G401 (cell line): ENCODE measurements at regions not wholly inside any gene's neighbourhood (a gene's known extent, or its start where the extent isn't known, plus 50 kb on each side); places are given as distances from the start of the nearest gene placed in this dataset.
"Not testable (repeated sequence)": the region's sequence is repeated elsewhere in the genome, so short reads cannot be mapped to it uniquely, and the experiment has no call there.

Source experiments
- DNase-seq: peaks from one replicate; pipeline ENCODE4 v3.0.0-alpha.2; 2015; ENCODE audit warnings: low spot score
- in situ Hi-C: cut with HindIII; loops from 2 replicates; pipeline ENCODE4 v1.10.0; 2016; ENCODE audit warnings: low sequenced_read_pairs, mixed read lengths

DNA sequence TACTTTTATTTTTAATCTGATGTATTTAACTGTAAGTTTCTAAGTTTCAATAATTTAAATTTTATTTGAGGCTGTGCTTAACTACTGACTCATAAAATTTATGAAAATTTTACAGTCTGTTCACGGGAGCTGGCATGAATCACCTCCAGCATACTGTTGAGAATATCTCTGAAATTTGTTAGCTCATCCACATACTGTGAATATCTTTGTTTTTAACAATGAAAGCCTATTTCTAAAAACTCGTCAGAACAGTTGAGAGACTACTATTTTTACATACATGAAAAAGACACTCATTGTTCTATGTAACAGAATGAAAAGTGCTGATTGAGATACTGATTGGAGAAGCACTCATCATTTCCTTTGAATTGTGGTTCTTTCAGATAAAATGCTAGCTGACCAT lies 749.3 kb downstream of the TENT5A start:
- DNase-seq = no peak

DNA sequence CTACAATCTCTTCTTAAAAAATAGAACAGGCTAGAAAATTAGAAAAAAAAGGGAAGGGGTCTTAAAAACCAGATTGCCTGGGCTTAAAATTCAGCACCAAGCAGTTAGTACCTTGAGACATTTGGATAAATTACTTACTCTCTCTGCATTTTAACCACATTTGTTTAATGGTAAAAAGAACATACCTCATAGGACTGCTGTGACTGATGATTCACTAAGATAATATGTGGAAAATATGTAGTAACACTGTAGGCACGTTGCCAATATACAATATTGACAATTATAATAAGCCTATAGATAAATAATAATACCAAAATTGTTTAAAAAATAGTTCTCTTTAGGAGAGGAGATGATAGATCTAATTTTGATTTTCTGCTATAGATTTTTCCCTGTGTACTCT lies 750.4 kb downstream of the TENT5A start:
- no peak for DNase-seq
- in situ Hi-C loops = no loop called here

More for the DNA sequence above, 749.3 kb downstream of the TENT5A start:
- in situ Hi-C loops = no loop called here

DNA sequence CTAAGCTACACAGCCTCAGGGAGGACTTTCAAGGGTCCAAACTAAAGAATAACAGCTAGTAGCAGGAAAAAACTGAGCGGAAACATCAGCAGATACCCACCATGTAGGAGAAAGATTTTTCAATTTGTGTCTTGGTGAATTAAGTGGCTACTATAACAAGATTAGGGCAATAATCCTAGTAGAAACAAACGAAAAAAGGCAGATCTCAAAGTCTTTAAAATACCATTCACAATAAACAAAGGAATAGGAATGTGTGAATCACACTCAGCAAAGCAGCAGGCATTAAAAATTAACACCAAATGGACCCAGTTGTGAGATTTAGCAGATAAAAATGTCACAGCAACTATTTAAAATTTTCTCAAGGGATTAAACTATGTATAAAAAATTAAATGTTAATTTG lies 761.2 kb downstream of the TENT5A start:
- DNase-seq = no peak
- in situ Hi-C loops = no loop called here

DNA sequence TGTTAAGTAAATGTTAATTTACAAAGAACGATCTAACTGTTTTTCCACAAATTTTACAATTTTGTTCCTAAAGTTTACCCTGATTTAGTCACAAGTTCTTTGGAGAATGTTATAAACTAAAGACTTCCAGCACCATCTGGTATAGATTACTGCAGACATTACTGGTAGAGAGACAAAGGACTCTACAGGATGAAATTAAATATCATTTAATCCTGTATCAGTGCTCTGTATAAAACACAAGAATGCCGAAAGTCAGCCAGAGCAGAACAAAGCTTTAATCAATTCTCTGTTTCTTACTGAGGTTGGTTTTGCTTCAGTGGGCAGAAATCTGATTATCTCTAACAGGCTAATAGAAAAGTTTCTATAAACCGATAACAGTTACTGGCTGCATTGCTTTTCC lies 763.6 kb downstream of the TENT5A start:
- no peak for DNase-seq
- in situ Hi-C loops = no loop called here

DNA sequence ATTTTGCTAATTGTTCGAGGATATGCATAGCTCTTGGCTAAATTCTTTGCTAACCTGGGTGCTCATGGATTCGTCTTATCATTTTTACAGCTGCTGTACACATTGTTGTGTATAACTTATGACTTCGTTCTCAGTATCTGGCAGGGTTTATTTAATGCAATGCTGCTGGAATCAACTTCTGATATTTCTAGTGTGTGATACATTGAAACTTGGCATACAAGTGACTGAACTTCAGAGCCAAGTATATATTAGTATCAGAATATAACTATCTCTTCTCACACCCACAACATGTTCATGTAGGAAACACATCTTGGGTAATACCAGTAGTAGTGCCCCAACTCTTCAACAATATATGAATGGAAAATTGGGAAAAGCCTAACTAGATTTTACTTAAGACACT lies 764.2 kb downstream of the TENT5A start:
- DNase-seq = no peak
- in situ Hi-C loops = no loop called here

DNA sequence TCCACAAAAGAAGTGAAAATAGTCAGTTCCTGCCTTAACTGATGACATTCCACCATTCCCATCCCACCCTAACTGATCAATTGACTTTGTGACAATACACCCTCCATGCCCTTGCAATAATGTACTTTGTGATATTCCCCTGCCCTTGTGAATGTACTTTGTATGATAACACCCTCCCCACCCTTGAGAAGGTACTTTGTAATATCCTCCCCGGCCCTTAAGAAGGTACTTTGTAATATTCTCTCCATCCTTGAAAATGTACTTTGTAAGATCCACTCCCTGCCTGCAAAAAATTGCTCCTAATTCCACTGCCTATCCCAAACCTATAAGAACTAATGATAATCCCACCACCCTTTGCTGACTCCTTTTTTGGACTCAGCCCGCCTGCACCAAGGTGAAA lies 771.3 kb downstream of the TENT5A start:
- in situ Hi-C loops, DNase-seq: not testable (repeated sequence)

DNA sequence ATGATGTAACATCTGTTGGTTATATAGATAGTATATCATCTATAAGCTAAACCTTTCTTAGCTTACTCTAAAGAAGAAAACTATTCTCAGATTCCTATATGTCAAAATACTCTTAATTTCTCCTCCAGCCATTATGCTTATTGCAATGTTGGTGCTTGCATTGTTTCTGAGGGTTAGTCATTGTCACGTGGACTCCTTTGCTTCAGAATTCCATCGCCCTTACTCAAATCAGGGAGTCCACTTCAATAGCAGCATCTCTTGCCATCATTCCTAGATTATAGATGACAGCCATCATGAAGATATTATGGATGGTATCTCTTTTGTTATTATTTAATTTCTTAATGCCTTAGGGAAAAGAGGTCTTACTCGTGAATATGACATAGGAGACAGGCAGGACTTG lies 776.1 kb downstream of the TENT5A start:
- in situ Hi-C loops = no loop called here
- no peak for DNase-seq

DNA sequence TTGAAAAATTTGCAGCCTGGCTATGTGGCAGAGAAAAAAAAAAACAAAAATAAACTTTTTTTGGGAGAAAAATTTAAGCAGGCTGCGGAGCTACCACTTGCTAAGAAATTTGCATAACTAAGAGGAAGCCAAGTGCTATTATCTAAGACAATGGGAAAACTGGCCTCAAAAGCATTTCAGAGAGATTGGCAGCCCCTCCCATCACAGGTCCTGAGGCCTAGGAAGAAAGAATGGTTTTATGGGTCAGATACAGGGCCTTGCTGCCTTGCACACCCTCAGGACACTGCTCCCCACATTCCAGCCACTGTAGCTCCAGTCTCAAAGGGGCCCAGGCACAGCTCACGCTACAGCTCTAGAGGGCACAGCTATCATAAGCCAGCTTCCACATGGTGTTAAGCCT lies 777.9 kb downstream of the TENT5A start:
- in situ Hi-C loops = no loop called here
- DNase-seq = no peak

DNA sequence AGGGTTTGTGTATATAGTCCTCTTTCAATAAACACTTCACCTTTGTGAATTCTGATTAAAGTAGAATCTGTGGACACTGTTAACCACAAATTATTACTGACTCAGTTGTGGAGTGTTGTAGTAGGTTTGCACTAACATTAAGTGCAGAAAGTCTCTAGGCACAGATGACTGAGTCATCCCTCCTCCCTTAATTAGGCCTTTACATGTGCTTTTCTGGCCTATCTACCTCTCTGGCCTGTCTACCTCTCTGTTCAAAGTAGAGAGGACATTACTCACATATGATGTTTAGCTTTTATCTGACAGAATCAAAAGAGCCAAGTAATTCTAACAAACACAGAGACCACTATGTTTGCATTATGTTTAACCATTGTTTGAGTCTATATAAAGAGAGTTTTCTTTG lies 783.0 kb downstream of the TENT5A start:
- no peak for DNase-seq
- in situ Hi-C loops = no loop called here

DNA sequence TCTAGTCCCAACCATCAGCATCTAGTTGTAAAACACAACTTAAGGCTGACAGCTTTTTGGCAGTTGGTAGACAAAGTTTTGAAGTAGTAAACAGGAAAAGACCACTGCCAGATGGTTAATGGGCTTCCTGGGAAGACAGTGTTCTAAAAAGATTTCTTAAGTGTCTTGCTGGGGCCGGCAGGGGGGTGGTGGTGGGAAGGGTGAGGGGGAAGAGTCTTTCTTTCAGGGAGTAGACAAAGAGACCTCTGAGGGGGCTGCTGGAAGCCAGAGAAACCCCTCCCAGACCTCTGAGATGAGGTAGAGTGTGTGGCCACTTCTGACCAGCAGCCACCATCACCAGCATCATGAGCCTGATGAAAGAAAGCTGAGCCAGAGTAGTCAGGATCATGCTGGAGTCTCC lies 784.9 kb downstream of the TENT5A start:
- no peak for DNase-seq
- in situ Hi-C loops = no loop called here

DNA sequence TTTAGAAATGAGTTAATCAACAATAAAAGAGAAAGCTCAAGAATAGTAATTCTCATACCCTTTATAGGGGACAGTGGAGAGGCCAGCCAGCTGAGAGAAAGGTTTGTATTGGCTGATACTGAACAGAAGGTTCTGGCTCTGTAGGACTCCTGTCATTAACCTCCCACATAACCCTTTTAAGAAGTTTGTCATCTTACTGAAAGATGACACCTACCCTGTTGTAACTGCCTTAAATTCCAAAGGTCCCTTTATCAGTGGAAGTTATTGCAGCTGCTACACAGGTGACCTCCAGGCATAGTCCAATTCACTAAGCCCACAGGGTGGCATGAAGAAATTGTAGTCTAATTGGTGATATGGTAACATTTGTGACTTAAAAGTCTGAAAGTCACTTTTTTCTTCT lies 790.1 kb downstream of the TENT5A start:
- DNase-seq = no peak
- in situ Hi-C loops = no loop called here

DNA sequence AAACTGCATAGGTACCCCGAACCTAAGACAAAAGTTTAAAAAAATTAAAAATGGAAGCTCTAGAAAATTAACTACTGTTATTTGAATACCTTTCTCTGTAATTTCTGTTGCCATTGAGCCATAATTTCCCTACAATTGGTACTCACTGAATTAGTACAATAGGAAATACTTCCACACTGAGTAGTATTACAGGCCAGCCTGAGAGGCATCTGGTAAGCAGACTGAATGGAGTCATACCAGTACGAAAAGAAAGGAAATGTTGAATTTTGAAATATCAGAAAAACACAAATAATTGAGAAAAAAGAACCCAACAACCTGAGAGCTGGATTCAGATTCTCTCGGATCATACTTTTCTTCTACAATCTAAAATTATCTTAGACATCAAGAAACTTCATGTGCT lies 791.3 kb downstream of the TENT5A start:
- in situ Hi-C loops = no loop called here
- DNase-seq = no peak

DNA sequence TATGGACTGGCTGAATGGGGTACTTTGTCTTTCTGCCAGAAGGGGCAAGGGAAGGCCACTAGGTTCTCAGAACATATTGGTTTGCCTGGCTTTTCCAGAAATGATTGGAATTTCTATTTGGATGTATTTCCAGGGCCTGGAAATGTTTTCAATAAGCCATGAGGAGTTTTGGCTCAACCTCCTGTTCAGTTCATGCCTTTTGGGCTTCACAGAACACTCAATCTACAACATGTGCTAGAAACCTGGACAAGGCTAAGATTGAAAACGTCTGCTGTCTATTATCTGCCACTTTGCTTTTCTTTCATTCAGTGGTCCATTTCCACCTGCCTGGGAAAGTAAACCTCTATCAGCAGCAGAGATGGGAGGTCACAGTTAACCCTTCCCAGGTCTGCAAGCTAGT lies 793.4 kb downstream of the TENT5A start:
- in situ Hi-C loops = no loop called here
- DNase-seq = no peak

DNA sequence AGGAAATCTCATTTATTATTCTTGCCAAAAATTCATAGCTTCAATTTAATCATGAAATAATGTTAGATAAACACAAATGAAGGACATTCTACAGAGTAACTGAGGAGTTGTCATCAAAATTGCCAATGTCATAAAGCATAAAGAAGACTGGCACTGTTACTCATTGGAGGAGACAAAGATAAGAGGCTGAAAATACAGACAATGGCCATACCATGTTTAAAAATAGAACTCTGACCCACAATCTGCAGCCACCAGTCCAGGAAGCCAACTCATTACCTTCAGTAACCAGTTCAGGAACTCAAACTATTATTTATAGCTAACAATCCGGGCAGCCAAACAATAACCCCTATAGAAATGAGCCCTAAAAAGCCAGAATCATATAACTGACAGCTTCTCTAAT lies 795.6 kb downstream of the TENT5A start:
- DNase-seq = no peak
- in situ Hi-C loops = no loop called here

DNA sequence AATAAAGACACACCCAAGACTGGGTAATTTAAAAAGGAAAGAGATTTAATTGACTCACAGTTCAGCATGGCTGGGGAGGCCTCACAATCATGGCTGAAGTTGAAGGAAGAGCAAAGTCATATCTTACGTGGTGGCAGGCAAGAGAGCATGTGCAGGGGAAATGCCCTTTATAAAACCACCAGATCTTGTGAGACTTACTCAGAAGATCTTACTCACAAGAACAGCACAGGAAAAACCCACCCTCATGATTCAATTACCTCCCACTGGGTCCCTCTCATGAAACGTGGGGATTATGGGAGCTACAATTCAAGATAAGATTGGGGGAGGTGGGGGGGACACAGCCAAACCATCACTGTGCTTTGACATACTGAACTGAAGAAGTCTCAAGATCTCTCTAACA lies 800.0 kb downstream of the TENT5A start:
- DNase-seq, in situ Hi-C loops: not testable (repeated sequence)

DNA sequence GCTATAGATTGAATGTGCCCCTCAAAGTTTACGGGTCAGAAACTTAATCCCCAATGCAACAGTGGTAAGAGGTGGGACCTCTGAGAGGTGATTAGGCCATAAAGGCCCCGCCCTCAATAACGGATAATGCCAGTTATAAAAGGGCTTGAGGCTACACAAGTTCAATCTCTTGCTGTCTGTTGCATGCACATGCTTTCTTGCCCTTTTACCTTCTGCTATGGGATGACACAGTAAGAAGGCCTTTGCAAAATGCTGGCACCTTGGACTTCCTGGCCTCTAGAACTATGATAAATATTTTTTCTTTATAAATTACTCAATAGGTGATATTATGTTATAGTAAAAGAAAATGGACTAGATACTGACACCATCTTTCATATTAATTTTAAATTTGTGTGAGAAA lies 806.1 kb downstream of the TENT5A start:
- in situ Hi-C loops = no loop called here
- DNase-seq = no peak

DNA sequence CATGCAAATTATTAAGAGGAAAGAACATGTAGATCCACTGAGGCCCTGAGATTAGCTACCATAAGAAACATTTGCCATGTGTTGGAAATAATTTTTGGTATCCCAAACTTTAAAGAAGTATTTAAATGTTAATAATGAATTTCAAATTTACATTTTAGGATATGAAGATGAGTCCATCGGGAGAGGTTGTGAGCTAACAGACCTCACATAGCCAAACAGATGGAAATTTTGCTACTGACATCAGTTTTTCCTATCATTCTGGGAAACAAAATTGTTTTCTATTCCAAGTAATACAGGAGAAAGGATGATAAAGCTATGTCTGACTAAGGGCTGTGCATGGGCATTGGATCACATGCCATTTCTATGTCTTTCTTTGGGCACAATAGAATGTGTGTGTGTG lies 809.6 kb downstream of the TENT5A start:
- in situ Hi-C loops = no loop called here
- no peak for DNase-seq

DNA sequence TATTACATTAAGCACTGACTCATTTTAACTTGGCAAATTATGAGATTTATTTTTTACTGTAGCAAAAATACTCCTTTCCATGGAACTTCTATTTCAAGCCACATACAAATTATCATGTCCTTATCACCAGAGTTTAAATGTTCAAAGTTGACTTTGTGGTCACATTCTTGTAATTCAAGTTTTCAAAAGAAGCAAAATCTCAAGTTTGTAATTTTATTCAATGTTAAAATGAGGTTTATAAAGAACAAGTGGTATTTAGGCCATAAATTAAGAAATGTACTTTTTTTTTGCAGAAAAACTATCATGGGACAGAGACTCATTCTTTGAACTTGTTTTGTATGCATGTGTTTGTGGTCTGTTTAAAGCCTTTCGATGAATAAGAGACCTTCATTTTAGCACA lies 811.5 kb downstream of the TENT5A start:
- DNase-seq = no peak
- in situ Hi-C loops = no loop called here

DNA sequence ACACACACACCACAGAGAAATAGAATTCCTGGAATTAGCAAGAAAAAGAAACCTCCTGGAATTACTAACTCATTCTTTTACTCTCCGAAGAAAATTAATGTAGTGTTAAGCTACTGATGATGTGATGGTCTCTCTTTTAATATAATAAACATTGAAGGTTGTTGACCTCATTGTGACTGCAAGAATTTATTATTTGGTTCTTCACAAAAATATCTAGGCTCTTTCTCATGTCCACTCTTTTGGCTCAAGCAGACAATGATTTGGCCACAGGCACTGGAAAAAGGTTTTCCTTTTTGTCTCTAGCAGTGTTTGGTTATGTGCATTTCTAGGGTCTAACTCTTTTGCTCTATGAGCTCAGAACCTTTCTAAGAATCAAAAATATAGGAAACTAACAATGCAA lies 811.9 kb downstream of the TENT5A start:
- in situ Hi-C loops = no loop called here
- DNase-seq = no peak

DNA sequence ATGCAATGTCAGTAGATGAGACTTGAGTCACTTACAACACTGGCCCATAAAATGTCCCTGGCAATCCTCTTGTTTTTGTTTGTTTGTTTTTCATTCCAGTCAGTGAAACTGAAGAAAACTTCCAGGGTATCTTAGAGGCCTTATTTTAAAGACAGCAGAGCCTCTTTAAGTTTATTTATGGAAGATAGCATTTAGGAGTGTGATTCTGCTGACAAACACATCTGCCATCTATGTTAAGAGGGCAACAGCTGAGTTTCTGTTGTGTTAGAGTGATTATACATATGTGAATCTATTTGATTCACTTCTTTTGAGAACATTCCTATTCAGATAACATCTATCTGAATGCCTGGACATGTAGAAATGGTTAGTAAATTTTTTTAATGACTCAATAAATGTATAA lies 812.6 kb downstream of the TENT5A start:
- DNase-seq = no peak
- in situ Hi-C loops = no loop called here

DNA sequence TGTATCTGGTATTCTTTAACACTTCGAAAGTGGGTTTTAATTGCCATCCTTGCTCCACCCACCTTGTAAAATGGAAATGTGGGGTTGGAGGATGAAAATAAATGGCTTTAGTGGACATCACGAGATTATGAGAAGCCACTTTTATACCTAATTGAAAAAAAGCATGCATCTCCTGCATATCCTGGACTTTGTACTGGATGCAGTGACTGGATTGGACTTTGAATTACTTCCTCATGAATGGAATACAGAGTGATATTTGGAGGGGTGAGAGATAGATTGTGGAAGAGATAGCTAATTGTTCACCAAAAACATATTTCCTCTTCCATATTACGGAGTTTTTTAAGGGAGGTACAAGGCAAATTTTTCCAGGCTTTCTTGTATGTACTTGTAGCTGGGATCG lies 813.0 kb downstream of the TENT5A start:
- in situ Hi-C loops = no loop called here
- no peak for DNase-seq

DNA sequence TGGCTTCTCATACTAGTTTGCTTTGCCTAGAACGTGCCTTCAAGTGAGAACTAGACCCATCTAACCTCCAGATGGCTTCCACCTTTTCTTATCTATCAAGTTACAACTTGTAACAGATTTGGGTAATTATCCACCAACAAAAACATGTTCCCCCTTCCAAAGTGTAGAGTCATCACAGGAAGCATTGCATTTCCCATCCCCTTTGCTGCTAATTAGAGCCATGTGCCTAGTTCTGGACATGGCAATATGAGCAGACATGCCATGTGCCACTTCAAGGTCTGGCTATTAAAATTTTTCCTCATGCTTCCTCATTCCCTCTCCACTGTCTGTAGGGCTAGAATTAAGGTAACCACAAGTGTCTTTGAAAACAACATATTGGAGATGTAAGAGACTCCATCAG lies 814.4 kb downstream of the TENT5A start:
- no peak for DNase-seq
- in situ Hi-C loops = no loop called here
